Caki2 (cell line): ENCODE measurements at regions not wholly inside any gene's neighbourhood (a gene's known extent, or its start where the extent isn't known, plus 50 kb on each side); places are given as distances from the start of the nearest gene placed in this dataset.

Source experiments
- DNase-seq: peaks from one replicate; pipeline ENCODE4 v3.0.0-alpha.2; 2015; ENCODE audit warnings: low read depth
- in situ Hi-C: cut with HindIII; loops from 2 replicates; pipeline ENCODE4 v1.10.0; 2016; ENCODE audit warnings: low sequenced_read_pairs, low pct_unique_long_range_greater_than_20kb, mixed read lengths

DNA sequence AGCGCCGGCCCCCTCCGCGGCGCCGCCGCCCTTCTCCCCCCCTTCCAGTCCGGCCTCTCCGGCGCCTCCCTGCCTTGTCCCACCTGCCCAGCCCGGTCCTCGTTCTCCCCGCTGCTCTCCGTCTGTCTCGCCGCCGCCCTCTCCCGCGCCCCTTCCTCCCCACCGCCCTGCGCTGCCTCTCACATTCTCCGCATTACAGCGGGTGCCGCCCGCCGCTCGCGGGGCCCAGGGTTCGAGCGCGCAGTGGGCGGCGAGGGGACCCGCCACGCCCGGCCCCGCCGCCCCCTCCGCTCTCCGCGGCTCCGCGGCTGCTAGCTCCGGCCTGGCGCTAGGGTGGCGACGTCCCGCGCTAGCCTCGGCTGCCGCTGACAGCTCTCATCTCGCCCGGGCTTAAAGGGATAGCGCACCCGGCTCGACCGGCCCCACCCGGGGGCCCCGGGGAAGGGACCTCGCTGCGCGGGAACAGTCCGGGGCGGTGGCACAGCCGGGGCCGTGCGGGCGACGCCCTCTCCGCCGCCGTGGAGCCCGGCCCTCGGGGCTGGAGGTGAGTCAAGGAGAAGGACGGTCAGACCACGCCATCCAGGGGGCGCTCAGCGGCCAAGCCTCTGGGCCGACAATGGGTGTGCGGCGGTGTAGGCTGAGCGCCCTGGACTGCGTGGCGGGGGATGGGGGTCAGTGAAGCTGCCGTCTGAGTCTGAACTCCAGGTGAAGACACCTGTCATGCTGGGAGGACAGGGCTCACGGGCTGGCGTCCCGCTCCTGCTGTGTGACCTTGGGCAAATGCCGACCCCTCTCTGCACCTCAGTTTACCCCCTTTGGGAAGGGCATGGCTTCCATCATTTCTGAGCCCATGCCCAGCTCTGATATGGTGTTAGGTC lies 187.4 kb upstream of the LINGO1 start:
- peak; percentile 56 for DNase-seq
- in situ Hi-C loops, result no loop called here

DNA sequence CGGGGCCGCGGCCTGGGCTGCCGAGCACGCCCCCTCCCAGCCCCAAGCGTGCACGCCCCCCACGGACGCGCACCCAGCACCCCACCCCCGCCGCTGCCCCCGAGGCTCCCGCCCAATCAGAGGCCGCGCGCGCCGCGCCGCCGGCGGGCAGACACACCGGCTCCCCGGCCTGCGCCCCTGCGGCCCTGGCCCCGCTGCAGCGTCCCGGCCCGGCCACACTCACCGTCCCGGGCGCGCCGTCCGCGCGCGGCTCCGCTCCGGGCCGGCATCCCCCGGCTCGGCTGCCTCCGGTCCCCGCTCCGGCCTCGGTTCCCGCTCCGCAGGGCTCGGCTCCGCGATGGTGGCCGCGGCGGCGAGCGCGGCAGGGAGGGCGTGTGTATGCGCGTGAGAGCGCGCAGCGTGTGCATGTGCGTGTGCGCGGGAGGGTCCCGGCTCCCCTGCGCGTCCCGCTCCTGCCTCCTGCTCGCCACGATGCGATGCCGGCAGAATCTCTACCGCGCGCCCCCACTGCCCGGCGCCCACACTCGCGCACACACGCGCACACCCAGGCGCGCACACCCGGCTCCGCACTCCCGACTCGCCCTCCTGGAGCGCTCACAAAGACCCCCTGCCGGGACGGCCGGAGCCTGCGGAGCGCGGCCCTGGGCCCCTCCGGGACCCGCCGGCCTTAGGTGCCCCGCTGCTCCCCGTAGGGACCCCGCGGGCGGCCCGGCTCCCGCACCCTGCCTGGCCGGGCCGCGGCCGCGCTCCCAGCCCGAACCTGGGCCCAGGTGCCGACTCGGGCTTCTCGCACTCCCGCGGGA lies 186.5 kb upstream of the LINGO1 start:
- peak; percentile 10 for DNase-seq
- in situ Hi-C loops, result no loop called here

DNA sequence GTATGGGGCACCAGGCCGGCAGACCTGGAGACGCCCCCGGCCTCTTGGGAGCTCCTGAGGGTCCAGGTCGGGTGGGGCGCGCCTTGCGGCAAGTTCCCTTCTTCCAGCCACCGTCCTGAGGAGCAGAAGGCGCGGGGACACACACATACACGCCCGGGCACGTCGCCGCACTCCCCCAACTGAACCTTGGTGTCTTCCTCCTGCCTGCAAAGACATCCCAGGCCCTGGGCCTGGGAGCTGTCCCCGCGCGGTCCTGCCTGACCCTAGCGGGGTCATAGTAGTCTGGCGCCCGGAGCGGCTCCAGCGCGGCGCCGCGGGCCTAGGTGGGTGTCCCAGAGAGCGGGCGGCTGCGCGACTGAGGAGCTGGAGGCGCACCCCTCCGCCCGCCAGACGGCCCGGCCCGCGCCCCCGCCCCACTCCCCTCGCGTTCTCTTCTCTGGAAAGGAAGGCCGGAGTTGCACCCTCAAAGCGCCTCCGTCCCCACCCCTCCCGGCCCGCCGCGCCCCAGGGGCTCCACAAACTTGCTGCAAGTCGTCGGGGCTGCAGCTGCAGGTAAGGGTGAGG lies 185.9 kb upstream of the LINGO1 start:
- no peak for DNase-seq
- in situ Hi-C loops, result no loop called here

DNA sequence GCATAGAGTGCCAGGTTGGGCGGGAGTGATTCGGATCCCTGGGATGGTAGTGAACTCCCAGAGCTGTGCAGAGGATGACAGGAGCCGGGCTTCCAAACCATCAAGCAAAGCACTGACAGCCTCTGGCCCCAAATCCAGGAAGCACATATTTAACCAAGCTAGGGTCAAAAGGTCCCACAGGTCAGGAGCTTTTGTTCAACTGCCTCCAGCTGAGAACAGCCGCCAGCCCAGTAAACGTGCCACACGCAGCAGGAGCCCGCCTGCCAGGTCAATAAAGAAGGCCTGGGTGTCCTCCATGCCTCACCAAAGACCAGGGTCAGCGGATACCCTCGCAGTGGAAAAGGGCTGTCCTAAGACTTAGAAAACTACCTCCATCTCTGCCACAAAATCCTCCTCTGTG lies 184.7 kb upstream of the LINGO1 start:
- no peak for DNase-seq
- in situ Hi-C loops, result no loop called here

GRCh38 chr15:77816983-77817382 lies 184.3 kb upstream of the LINGO1 start:
- DNase-seq, result no peak
- in situ Hi-C loops, result no loop called here

GRCh38 chr15:77815015-77815414 lies 182.3 kb upstream of the LINGO1 start:
- no peak for DNase-seq
- in situ Hi-C loops, result no loop called here

- DNase-seq, result no peak
- in situ Hi-C loops, result no loop called here
These were observed 180.0 kb upstream of the LINGO1 start for GRCh38 chr15:77812664-77813063.

- no peak for DNase-seq
- in situ Hi-C loops, result no loop called here
These were observed 178.6 kb upstream of the LINGO1 start for GRCh38 chr15:77811270-77811669.

GRCh38 chr15:77810130-77810571 lies 177.4 kb upstream of the LINGO1 start:
- DNase-seq, result no peak
- in situ Hi-C loops, result no loop called here

GRCh38 chr15:77808581-77809177 lies 176.0 kb upstream of the LINGO1 start:
- DNase-seq, result no peak
- in situ Hi-C loops, result no loop called here

DNA sequence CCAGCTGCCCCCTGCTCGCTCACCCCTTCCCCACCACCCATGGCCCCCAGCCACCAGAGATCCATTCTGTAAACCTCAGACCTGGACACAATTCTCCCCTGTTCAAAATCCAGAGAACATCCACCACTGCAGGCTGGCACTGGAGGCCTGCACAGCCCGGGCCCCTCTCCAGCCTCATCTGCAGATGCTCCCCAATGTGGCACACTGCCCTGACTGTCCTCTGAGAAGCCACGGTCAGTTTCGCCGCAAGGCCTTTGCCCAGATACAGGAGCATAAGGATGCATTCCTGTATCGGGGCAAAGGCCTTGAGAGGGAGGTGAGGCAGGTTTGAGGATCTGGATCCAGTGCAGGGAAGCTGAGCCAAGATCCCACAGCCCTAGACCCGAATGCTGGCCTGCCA lies 175.4 kb upstream of the LINGO1 start:
- in situ Hi-C loops, result no loop called here

GRCh38 chr15:77807611-77808010 lies 174.9 kb upstream of the LINGO1 start:
- DNase-seq, result no peak
- in situ Hi-C loops, result no loop called here

More for the DNA sequence above, 175.4 kb upstream of the LINGO1 start:
- no peak for DNase-seq

DNA sequence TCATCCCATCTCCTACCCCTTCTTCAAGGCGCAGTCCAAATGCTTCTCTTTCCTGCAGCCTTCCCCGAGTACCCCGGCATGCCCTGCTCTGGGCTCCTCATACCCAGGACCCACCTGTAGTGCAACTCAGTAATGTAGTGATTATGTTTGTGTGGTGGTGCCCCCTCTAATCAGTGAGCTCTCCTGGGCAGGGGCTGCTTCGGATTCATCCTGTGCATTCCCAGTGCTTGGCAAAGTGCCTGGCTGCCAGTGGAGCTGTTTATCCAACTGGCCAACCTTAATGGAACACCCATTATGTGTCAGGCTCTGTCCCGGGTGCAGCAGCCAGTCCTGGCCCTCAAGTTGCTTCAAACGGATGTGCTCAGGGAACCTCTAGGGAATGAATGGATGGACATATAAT lies 174.4 kb upstream of the LINGO1 start:
- in situ Hi-C loops, result no loop called here
- no peak for DNase-seq

DNA sequence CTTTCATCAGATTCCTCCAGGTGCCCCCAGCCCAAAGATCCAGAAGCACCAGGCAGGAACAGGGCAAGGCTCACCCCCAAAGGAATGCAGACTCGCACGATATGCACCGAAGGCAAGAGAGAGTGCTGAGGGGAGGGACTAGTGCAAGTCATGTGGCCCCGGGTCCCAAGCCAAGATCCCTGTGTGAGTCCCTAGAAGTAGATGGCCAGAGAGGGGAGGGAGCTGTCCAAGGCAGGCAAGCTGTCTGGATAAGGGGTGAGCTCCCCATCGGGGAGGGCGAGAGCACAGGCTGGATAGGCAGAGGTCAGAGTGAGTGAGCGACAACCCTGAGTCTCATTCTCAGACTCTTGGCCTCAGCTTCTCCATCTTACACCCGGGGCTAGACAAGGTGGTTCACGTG lies 171.5 kb upstream of the LINGO1 start:
- DNase-seq, result no peak
- in situ Hi-C loops, result no loop called here

DNA sequence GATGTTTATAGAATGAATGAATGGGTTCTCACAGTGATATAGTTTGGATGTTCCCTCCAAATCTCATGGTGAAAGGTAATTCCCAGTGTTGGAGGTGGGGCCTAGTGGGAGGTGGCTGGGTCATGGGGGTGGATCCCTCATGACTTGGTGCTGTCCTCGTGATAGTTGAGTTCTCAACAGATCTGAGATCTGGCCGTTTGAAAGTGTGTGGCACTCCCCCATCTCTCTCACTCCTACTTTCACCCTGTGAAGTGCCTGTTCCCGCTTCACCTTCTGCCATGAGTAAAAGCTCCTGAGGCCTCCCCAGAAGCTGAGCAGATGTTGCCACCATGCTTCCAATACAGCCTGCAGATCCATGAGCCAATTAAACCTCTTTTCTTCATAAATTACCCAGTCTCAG lies 170.8 kb upstream of the LINGO1 start:
- in situ Hi-C loops, result no loop called here

DNA sequence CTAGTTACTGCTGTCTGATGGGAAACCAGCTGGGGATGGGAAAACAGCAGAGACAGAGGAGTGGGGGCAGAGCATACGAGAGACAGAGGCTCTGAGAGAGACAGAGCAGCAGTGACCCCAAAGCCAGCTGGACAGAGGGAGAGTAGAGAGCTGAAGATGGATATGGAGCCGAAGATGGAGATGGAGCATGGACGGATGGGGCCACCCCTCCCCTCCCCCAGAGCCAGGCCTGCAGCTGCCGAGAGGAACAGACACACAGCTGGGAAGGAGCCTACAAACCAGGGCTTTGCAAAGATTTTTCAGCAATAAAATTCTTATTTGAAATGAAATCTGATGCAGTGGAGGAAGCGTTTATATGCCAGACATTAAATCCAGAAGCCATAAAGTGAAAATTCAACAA lies 167.6 kb upstream of the LINGO1 start:
- in situ Hi-C loops, result no loop called here
- no peak for DNase-seq

More for the DNA sequence above, 170.8 kb upstream of the LINGO1 start:
- no peak for DNase-seq

DNA sequence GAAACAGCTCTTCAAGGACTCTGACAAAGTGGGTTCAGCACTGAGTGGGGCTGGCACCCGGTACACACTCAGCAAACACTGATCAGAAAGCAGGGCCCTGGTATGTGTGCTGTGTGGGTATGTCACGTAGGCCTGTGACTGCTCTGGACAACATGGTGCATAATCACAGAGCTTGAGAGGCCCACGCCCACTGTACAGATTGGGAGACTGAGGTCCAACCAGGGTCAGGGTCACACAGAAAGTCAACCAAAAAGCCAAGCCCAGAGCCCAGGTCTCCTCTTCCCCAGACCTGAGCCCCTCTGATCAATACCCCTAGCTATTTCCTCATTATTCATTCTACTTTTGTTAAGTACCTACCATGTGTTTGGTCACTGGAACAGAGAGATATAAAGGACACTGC lies 166.1 kb upstream of the LINGO1 start:
- in situ Hi-C loops, result no loop called here
- DNase-seq, result no peak

GRCh38 chr15:77798151-77798835 lies 165.6 kb upstream of the LINGO1 start:
- in situ Hi-C loops, result no loop called here
- DNase-seq, result no peak
